K562 (cell line): ENCODE measurements at regions not wholly inside any gene's neighbourhood (a gene's known extent, or its start where the extent isn't known, plus 50 kb on each side); places are given as distances from the start of the nearest gene placed in this dataset.

Source experiments
- BACH1 ChIP-seq: fragments of 200-800 bp; sonication (Bioruptor generic); IDR thresholded peaks from 2 replicates; pipeline ENCODE4 v1.6.1; 2016; ENCODE audit warnings: missing genetic modification characterization, missing compliant biosample characterization
- CBX1 ChIP-seq: sonication (generic); IDR thresholded peaks from 2 replicates; pipeline ENCODE4 v1.6.1; 2016; ENCODE audit warnings: antibody characterized with exemption, low read depth, mild to moderate bottlenecking
- ELF2 ChIP-seq: fragments of 250-450 bp; sonication (Bioruptor Pico); IDR thresholded peaks from 2 replicates; pipeline ENCODE4 v1.5.0; 2021; ENCODE audit warnings: mild to moderate bottlenecking
- MGA ChIP-seq: fragments of 450-650 bp; IDR thresholded peaks from 2 replicates; pipeline ENCODE4 v1.6.1; 2016; ENCODE audit warnings: mild to moderate bottlenecking, moderate library complexity
- PHB ChIP-seq: fragments of 250-450 bp; sonication (Bioruptor Pico); IDR thresholded peaks from 2 replicates; pipeline ENCODE4 v1.5.0; 2021
- RFX1 ChIP-seq: fragments of 450-650 bp; IDR thresholded peaks from 2 replicates; pipeline ENCODE4 v1.6.1; 2016; ENCODE audit warnings: mild to moderate bottlenecking, moderate library complexity
- ZNF3 ChIP-seq: fragments of 250-450 bp; sonication (Bioruptor Pico); IDR thresholded peaks from 2 replicates; pipeline ENCODE4 v1.5.0; 2021; ENCODE audit warnings: mild to moderate bottlenecking, moderate library complexity
- ZNF318 ChIP-seq, 2 experiments: fragments of 450-650 bp; IDR thresholded peaks; 2 replicates each; pipeline ENCODE4 v1.6.1; 2016; ENCODE audit warnings: mild to moderate bottlenecking in 2 of 2, borderline replicate concordance in 1 of 2, low read depth in 1 of 2, moderate library complexity in 1 of 2

GRCh38 chr7:106425017-106425719, 140.4 kb upstream of the NAMPT start (continued):
- TF ChIP-seq CBX1 (no peak), PHB (CRISPR knock-in tag) (no peak), ZNF318 (IDR thresholded peaks at IDR 0.05; ENCODE audit: borderline replicate concordance in 1 of 2, low read depth in 1 of 2) (peak in 1 of 2 experiments; percentile 95; a peak in 2 of 4 replicates), RFX1 (no peak), BACH1 (peak; percentile 82; the same call in 1 of the 2 replicates), MGA (peak; percentile 83), ZNF3 (no peak), ELF2 (no peak)
